Activated CD8-positive, alpha-beta memory T cell treated with anti-CD3 and anti-CD28 coated beads, Interleukin-2, amount 50 U/mL, for 4 hours (primary cell): ENCODE measurements at regions not wholly inside any gene's neighbourhood (a gene's known extent, or its start where the extent isn't known, plus 50 kb on each side); places are given as distances from the start of the nearest gene placed in this dataset.
"Not testable (repeated sequence)": the region's sequence is repeated elsewhere in the genome, so short reads cannot be mapped to it uniquely, and the experiment has no call there.

Source experiments
- DNase-seq: peaks from one replicate; pipeline ENCODE4 v3.0.0-alpha.2; 2020

- DNase-seq: no peak
These were observed 125.3 kb upstream of the CADM1 start for GRCh38 chr11:115629456-115630015.

GRCh38 chr11:115627666-115628460 lies 123.6 kb upstream of the CADM1 start:
- DNase-seq: no peak

DNA sequence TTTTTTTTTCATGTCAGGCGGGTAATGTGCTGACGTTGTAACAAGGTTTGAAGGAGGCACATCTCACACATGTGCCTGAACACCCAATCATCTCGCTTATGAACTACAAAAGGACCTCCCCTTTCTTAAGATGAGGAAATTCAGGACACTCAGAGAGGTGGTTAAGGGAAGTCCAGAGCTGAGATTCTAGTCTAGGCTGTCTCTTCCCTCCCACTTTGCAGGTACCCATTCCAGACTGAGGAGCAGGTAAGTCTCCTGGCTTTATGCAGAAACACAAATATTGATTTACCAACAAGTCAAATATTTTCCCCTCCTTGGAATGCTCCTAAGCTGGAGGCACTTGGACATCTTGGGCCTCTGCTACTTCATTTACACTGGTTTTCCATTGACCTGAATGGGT lies 122.9 kb upstream of the CADM1 start:
- no peak for DNase-seq

- no peak for DNase-seq
These were observed 122.2 kb upstream of the CADM1 start for GRCh38 chr11:115626414-115626813.

GRCh38 chr11:115625502-115625901 lies 121.3 kb upstream of the CADM1 start:
- no peak for DNase-seq

DNA sequence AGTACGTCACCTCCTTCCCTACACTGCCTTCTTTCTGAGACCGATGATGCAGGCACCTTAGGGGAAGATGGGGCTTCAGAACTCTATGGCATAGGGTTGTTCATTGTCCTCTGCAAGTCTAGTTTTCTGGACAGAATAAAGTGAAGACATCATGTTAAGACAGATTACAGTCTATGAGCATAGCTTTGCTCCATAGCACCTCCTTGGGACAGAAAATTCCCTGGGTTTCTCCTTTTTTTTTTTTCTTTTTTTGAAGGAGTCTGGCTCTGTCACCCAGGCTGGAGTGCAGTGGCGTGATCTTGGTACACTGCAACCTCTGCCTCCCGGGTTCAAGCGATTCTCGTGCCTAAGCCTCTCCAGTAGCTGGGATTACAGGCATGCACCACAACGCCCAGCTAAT lies 119.8 kb upstream of the CADM1 start:
- no peak for DNase-seq

DNA sequence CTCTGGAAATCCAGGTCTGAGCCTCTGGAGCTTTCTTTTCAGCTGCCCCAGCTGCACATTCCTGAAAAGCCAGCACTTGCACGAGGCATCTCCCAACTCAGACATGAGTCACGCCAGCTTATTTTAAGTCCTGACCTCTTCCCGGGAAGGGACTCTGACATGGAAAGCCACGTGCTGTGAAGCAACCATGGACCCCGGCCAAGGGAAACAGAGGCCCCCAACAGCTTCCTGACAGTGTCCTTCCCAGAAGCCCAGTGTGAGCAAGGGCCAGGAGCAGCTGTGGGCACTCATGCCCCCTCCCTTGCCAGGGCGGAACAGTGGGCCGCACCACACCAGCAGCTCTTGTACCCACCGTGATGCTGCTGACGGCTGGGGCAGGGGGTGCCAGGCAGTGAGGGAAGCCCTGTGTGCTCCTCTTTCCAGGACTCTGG lies 118.8 kb upstream of the CADM1 start:
- DNase-seq: no peak

- DNase-seq: no peak
These were observed 114.2 kb upstream of the CADM1 start for GRCh38 chr11:115618428-115618827.

- no peak for DNase-seq
These were observed 113.6 kb upstream of the CADM1 start for GRCh38 chr11:115617767-115618166.

DNA sequence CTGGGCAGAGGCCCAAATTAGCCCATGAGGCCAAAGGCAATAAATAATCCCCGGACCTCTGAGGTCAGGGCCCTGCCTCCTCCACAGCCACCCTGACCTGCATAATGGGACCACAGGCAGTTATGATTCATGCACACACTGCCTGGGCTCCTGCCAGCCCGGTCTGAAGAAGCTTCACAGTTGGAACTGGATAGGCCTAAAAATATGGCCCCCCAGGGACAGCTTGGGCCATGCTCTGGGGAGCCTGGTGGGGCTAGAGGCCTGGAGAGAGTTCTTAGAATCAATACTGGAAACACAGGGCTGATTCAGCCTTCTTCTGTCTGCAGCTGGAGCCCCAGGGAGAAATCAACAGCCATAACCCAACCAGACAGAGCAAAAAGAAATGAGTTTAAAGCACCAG lies 112.8 kb upstream of the CADM1 start:
- no peak for DNase-seq

- no peak for DNase-seq
These were observed 109.9 kb upstream of the CADM1 start for GRCh38 chr11:115613986-115614632.

- DNase-seq: no peak
These were observed 108.8 kb upstream of the CADM1 start for GRCh38 chr11:115613004-115613403.

DNA sequence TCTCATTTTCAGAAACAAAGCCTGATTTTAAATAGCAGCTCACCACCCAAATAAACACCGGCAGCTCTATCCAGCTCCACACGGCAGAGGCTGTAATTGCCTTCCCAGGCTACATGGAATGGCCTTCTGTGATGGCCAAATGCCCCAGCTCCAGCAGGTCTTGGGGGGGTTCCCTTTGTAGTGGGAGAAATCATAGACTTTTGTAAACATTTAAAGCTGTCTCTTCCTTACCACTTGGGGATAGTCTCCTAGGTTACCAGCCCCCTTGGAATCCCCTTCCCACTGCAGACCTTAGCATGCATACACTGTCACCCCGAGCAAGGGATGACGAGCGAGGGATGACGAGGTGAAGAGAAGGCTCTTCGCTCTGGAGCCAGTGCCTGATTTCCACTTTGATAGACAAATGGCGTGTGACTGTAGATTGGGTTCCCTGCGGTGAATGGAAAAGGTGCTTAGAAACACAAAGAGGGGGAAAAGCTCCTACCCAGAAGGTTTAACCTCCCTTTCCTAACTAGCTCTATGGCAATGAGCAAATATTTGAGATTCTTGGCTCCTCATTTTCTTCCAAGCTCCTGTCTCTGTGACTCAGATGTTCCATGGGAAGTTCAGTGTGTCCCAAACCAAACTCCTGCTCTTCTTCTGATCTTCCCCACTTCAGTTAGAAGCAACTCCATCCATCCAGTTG lies 108.0 kb upstream of the CADM1 start:
- no peak for DNase-seq

DNA sequence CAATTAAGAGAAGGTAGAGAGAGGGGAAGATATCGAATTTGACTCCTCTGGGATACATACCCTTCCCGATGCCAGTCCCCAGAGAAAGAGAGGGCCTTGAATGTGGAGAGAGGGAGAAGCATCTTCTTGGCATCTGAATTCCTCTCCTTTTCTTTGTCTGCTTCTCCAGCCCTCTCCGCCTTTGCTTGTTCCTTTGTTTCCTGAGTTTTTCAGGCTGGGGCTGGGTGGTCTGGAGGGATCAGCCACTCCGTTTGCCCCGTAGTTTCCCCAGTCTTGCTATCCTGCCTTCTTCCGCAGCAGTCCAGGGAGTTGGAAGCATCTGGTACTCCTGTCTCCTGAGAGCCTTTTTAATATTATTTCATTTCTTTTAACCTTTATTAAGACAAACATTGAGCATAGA lies 107.1 kb upstream of the CADM1 start:
- DNase-seq: no peak

DNA sequence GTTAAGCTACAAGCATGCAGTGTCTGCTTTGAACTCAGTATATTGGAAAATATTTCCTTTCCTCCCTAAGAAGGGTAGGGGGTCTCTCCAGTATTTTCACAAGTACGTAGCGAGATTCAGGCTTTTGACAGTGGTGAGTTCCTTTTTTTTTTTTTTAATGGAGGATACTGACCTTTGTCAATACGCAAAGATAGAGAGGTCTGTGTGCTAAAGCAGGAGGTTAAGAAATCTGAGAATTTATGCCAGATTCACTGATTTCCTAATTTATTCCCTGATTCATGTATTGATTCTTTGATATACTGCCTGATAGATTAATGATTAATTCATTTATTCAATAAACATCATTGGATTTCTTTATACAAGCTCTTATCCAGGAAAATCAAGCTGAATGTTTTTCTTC lies 106.7 kb upstream of the CADM1 start:
- DNase-seq: no peak

DNA sequence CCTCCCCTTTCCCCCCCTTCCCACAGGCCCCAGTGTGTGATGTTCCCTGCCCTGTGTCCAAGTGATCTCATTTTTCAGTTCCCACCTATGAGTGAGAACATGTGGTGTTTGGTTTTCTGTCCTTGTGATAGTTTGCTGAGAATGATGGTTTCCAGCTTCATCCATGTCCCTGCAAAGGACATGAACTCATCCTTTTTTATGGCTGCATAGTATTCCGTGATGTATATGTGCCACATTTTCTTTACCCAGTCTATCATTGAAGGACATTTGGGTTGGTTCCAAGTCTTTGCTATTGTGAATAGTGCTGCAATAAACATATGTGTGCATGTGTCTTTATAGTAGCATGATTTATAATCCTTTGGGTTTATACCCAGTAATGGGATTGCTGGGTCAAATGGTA lies 106.0 kb upstream of the CADM1 start:
- not testable (repeated sequence) for DNase-seq

DNA sequence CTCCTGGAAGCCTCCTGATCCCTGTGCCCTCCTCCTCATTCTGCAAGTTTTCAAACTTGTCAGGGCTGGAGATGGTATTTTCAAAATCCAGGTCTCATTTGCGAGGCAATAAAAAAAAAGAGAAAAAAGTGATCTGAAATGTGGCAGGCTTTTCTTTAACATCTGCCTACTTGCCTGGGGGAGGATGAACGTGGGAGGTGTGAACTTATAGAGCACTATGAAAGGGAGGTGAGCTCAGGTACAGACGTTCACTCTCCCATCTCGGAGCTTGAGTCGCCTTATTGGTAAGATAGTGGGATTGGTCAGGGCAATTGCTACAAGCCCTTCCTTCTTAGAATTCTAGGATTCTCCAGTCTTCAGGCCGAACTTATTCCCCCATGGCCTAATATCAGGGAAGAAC lies 104.8 kb upstream of the CADM1 start:
- DNase-seq: no peak

DNA sequence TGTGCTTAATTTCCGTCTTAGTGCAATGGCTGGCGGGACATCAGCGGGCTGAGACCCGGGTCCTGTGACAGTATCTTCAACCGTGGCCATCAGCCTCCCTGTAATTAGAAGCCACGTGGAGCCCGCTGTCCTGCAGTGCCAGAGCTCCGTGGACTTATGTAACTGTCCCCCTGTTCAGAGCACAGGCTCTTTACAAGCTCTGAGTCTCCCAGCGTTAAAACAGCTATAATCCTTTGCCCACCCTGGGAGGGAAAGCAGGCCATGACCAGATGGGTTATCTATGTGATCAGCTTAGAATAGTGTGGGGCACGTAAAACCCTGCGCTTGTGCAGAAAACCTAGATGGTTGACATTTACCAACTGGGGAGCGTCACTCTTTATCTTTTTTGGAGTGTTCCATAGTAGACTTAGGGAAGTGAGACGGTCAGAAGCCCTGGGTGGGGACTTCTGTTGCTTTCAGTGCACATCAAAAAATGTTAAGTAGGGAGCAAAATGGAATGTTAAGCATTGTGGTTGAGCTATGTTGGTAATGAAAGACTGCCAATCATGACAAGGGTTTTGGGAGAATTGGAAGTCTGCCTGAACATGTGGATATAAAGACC lies 103.5 kb upstream of the CADM1 start:
- DNase-seq: no peak

DNA sequence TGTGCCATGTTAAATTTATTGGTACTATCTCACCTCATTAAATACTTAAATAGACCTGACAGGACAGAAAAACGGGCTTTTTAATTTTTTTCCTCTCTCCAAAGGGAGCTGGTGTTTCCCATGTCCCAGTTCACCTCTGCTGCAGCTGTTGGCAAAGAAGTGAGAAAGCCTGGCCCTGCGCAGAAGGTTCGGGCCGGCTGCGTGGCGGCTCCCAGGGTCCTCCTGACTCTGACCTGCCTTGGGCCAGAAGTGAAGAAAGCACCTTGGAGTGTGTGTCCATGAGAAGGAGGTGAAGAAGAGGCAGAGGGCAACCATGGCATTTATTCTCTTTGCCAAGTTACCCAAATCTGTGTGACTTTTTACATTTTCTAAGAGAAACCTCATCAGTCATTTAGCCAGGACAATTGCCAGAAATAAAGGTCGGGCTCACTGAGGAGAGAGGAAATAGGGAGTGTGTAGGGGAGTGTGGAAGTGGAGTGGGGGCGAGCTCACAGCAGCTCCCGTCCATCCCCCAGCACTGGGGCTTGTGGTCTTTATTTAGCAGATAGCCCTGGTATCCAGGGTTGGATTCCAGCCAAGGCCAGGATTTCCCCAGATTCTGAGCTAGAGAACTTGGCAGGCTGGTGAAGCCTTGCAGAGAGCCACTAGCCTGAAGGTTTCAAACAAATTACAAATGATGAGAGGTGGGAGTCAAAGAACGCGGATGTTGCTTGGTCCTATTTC lies 102.4 kb upstream of the CADM1 start:
- no peak for DNase-seq

GRCh38 chr11:115605871-115606497 lies 101.8 kb upstream of the CADM1 start:
- no peak for DNase-seq

DNA sequence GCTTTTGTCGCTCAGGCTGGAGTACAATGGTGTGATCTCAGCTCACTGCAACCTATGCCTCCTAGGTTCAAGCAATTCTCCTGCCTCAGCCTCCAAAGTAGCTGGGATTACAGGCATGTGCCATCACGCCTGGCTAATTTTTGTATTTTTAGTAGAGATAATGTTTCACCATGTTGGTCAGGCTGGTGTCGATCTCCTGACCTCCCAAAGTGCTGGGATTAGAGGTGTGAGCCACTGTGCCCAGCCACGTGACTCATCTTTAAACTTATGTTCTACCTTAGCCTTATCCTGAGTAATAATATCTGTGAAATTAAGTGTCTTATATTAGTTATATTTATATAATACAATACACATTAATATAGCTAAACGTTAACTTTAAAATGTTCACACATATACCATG lies 101.2 kb upstream of the CADM1 start:
- not testable (repeated sequence) for DNase-seq

GRCh38 chr11:115599125-115599524 lies 94.9 kb upstream of the CADM1 start:
- no peak for DNase-seq
